IMR-90 (cell line): ENCODE measurements at regions not wholly inside any gene's neighbourhood (a gene's known extent, or its start where the extent isn't known, plus 50 kb on each side); places are given as distances from the start of the nearest gene placed in this dataset.

Experiments
- ATAC-seq: fragments of 200-7000 bp; cut with Tn5 transposase; 2 replicates; pipeline ENCODE4 v1.9.1; 2020; ENCODE audit warnings: low read depth, mild to moderate bottlenecking, moderate library complexity
- BruUV-seq: library from RNA; stranded (reverse); fragments of 400-500 nt; replicated peaks from 2 replicates; lab custom pipeline; 2021; lab: Mats Ljungman, UMichigan
- CTCF ChIA-PET: fragments of 300-600 bp; formaldehyde crosslinking; extraction: SDS; loops from one replicate; lab custom pipeline; 2021; ENCODE audit warnings: antibody characterized with exemption; lab: Yijun Ruan, JAX
- POLR2A ChIA-PET: fragments of 300-600 bp; sonication (Branson Sonifier 250); formaldehyde crosslinking; loops from one replicate; lab custom pipeline; 2022; ENCODE audit warnings: antibody characterized with exemption; ENCODE audit not compliant: unreplicated experiment; lab: Charles Lee
- DNase-seq: peaks from one replicate; pipeline ENCODE4 v3.0.0; 2013
- H2AFZ ChIP-seq: replicated peaks from 2 replicates; pipeline ENCODE3; 2013; ENCODE audit warnings: low read length, mild to moderate bottlenecking; ENCODE audit not compliant: poor library complexity
- H2AK5ac ChIP-seq: 2 replicates; pipeline ENCODE4 v1.6.1; 2013; ENCODE audit warnings: low read depth, low read length, inconsistent platforms
- H2AK9ac ChIP-seq: replicated peaks from 2 replicates; pipeline ENCODE3; 2013; ENCODE audit warnings: mild to moderate bottlenecking, low read depth, low read length, moderate library complexity; ENCODE audit not compliant: poor library complexity
- H2BK120ac ChIP-seq: 2 replicates; pipeline ENCODE4 v1.6.1; 2013; ENCODE audit warnings: low read depth, low read length, inconsistent platforms
- H2BK15ac ChIP-seq: 3 replicates; pipeline ENCODE4 v1.6.1; 2013; ENCODE audit warnings: low read depth, low read length, inconsistent platforms
- H2BK20ac ChIP-seq: 2 replicates; pipeline ENCODE4 v1.6.1; 2013; ENCODE audit warnings: low read depth, mild to moderate bottlenecking, inconsistent platforms, low read length, moderate library complexity
- H2BK5ac ChIP-seq: 2 replicates; pipeline ENCODE4 v1.6.1; 2013; ENCODE audit warnings: mild to moderate bottlenecking, low read depth, low read length, inconsistent platforms; ENCODE audit not compliant: poor library complexity, severe bottlenecking
- H3K14ac ChIP-seq: replicated peaks from 2 replicates; pipeline ENCODE4 v1.6.1; 2013; ENCODE audit warnings: low read depth, low read length, inconsistent platforms
- H3K18ac ChIP-seq: 2 replicates; pipeline ENCODE4 v1.6.1; 2013; ENCODE audit warnings: low read depth, low read length, control low read depth
- H3K23ac ChIP-seq: 2 replicates; pipeline ENCODE4 v1.6.1; 2013; ENCODE audit warnings: low read depth, low read length, inconsistent platforms
- H3K27ac ChIP-seq: 2 replicates; pipeline ENCODE4 v1.5.1; 2013; ENCODE audit warnings: mild to moderate bottlenecking, control low read depth, low read length; ENCODE audit not compliant: insufficient read depth
- H3K27me3 ChIP-seq: 2 replicates; pipeline ENCODE4 v1.6.1; 2013; ENCODE audit warnings: low read length; ENCODE audit not compliant: control insufficient read depth, insufficient read depth
- H3K36me3 ChIP-seq: 2 replicates; pipeline ENCODE4 v1.6.1; 2013; ENCODE audit warnings: low read length, mixed read lengths; ENCODE audit not compliant: control insufficient read depth, insufficient read depth
- H3K4ac ChIP-seq: 2 replicates; pipeline ENCODE4 v1.6.1; 2013; ENCODE audit warnings: low read depth, low read length, inconsistent platforms
- H3K4me1 ChIP-seq: 2 replicates; pipeline ENCODE4 v1.6.1; 2013; ENCODE audit warnings: low read length, mixed read lengths; ENCODE audit not compliant: control insufficient read depth, insufficient read depth
- H3K4me2 ChIP-seq: 2 replicates; pipeline ENCODE4 v1.6.1; 2013; ENCODE audit warnings: low read depth, mild to moderate bottlenecking, control low read depth, low read length, moderate library complexity
- H3K4me3 ChIP-seq: 2 replicates; pipeline ENCODE4 v1.5.1; 2013; ENCODE audit warnings: low read depth, mild to moderate bottlenecking, control low read depth, low read length, moderate library complexity; ENCODE audit not compliant: insufficient read depth
- H3K56ac ChIP-seq: 2 replicates; pipeline ENCODE4 v1.6.1; 2013; ENCODE audit warnings: low read length, inconsistent platforms; ENCODE audit not compliant: insufficient read depth; ENCODE audit errors: extremely low read depth
- H3K79me1 ChIP-seq, 2 experiments: 2 replicates each; pipeline ENCODE4 v1.6.1; 2013; ENCODE audit warnings: low read length in 2 of 2, inconsistent platforms in 1 of 2, low read depth in 1 of 2
- H3K9ac ChIP-seq: 2 replicates; pipeline ENCODE4 v1.6.1; 2013; ENCODE audit warnings: low read depth, low read length, control low read depth
- H3K9me1 ChIP-seq: 2 replicates; pipeline ENCODE4 v1.6.1; 2013; ENCODE audit warnings: low read length, inconsistent platforms; ENCODE audit not compliant: insufficient read depth
- H3K9me3 ChIP-seq: 2 replicates; pipeline ENCODE4 v1.6.1; 2013; ENCODE audit warnings: low read length; ENCODE audit not compliant: control insufficient read depth, insufficient read depth
- H4K20me1 ChIP-seq: 2 replicates; pipeline ENCODE4 v1.6.1; 2013; ENCODE audit warnings: low read length, inconsistent platforms; ENCODE audit not compliant: insufficient read depth
- H4K5ac ChIP-seq: 2 replicates; pipeline ENCODE4 v1.6.1; 2013; ENCODE audit warnings: mild to moderate bottlenecking, low read depth, low read length, control low read depth
- H4K8ac ChIP-seq, 2 experiments: 2 replicates each; pipeline ENCODE4 v1.6.1; 2013; ENCODE audit warnings: low read depth in 2 of 2, low read length in 2 of 2, control low read depth in 1 of 2, inconsistent platforms in 1 of 2
- H4K91ac ChIP-seq: 2 replicates; pipeline ENCODE4 v1.6.1; 2013; ENCODE audit warnings: low read depth, low read length, inconsistent platforms; ENCODE audit not compliant: insufficient read depth
- BHLHE40 ChIP-seq: fragments of 150-350 bp; IDR thresholded peaks from 2 replicates; pipeline ENCODE4 v1.6.1; 2016; ENCODE audit warnings: mild to moderate bottlenecking, low read depth, low read length
- CEBPB ChIP-seq: IDR thresholded peaks from 2 replicates; pipeline ENCODE4 v1.6.1; 2012; ENCODE audit warnings: low read depth, low read length, improper control_type of control experiment
- CHD1 ChIP-seq: IDR thresholded peaks from 2 replicates; pipeline ENCODE4 v1.6.1; 2012; ENCODE audit warnings: low read depth, low read length, improper control_type of control experiment
- CTCF ChIP-seq: conservative IDR thresholded peaks from 2 replicates; pipeline ENCODE4 v1.5.1; 2012; ENCODE audit warnings: mild to moderate bottlenecking, low read depth, low read length, improper control_type of control experiment
- FOS ChIP-seq: fragments of 150-350 bp; IDR thresholded peaks from 2 replicates; pipeline ENCODE4 v1.6.1; 2016; ENCODE audit warnings: low read depth, low read length
- MAFK ChIP-seq: IDR thresholded peaks from 2 replicates; pipeline ENCODE4 v1.6.1; 2012; ENCODE audit warnings: low read depth, low read length, improper control_type of control experiment
- MAZ ChIP-seq: IDR thresholded peaks from 2 replicates; pipeline ENCODE4 v1.6.1; 2012; ENCODE audit warnings: low read depth, mild to moderate bottlenecking, low read length, improper control_type of control experiment, moderate library complexity, borderline replicate concordance
- NFE2L2 ChIP-seq: fragments of 150-350 bp; IDR thresholded peaks from 2 replicates; pipeline ENCODE4 v1.6.1; 2016; ENCODE audit warnings: low read depth, mild to moderate bottlenecking, low read length
- POLR2A ChIP-seq: IDR thresholded peaks from 2 replicates; pipeline ENCODE4 v1.6.1; 2012; ENCODE audit warnings: mild to moderate bottlenecking, low read depth, low read length
- RAD21 ChIP-seq: IDR thresholded peaks from 2 replicates; pipeline ENCODE4 v1.6.1; 2012; ENCODE audit warnings: low read length, improper control_type of control experiment
- RCOR1 ChIP-seq: IDR thresholded peaks from 2 replicates; pipeline ENCODE4 v1.6.1; 2012; ENCODE audit warnings: mild to moderate bottlenecking, low read length, improper control_type of control experiment; ENCODE audit not compliant: insufficient replicate concordance
- RFX5 ChIP-seq: IDR thresholded peaks from 2 replicates; pipeline ENCODE4 v1.8.0; 2012; ENCODE audit warnings: low read depth, mild to moderate bottlenecking, low read length, moderate library complexity
- WGBS, 2 experiments: methylation state at CpG; one replicate each; pipeline versions ENCODE4 v1.1.5 to v1.1.7; 2013; ENCODE audit warnings: missing lambda C conversion rate in 2 of 2; ENCODE audit not compliant: insufficient read length in 1 of 2; ENCODE audit errors: extremely low coverage in 2 of 2; 5-methylcytosine and 5-hydroxymethylcytosine counted together
- dilution Hi-C: fragments of 300-500 bp; cut with HindIII; formaldehyde crosslinking; loops from one replicate; pipeline ENCODE4 v1.14.3; 2018; ENCODE audit warnings: low sequenced_read_pairs; ENCODE audit not compliant: unreplicated experiment
- in situ Hi-C: fragments of 300-500 bp; cut with MboI; formaldehyde crosslinking; loops from 3 replicates; pipeline ENCODE4 v1.14.3; 2019; ENCODE audit warnings: low sequenced_read_pairs, inconsistent platforms, mixed read lengths
- intact Hi-C: fragments of 100-400 bp; cut with micrococcal nuclease; formaldehyde crosslinking; loops from 2 replicates; pipeline ENCODE4 v1.10.0; 2022
- TF ChIP-seq, protein P1 (sequence below): fragments of 150-350 bp; IDR thresholded peaks from 2 replicates; pipeline ENCODE4 v1.6.1; 2016; ENCODE audit warnings: low read depth, mild to moderate bottlenecking, low read length, moderate library complexity, borderline replicate concordance
- TF ChIP-seq, protein P2 (sequence below): fragments of 150-350 bp; IDR thresholded peaks from 2 replicates; pipeline ENCODE4 v1.6.1; 2017; ENCODE audit warnings: mild to moderate bottlenecking, antibody characterized with exemption, low read length, low read depth

DNA sequence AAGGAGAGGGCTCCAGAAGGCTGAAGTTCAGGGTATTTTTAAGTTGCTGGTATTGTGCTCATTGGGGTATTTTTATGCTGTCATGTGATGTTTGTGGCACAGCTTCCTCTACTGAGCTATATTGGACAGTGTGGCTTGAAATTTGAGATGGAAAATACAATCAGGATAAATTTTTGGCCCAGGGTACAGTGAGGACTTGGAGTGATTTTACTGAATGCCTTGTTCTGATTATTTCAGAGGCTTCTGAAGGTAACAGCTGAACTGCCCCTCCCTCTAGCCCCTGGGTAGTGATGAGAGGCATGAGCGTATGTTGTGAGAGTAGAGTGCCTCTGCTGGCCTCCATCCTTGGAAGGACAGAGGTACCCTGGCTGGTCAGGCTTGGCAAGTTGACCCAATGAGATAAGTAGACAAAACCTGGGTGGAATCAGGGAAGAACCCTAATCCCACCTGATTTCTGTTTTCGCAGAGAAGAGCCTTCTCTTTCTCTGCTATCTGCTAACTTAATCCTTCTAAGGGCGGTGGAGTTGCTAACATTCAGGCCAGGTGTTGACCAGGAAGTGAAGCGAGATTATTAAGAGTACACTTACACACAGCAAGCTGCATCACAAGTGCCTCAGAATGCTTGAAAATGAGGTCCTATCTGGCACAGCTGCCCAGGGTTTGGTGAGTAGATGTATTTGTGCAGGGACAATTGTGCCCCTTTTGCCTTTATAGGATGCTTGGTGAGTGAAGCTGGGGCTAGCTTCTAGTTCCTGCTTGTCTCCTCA is 98.1 kb upstream of the CLSTN2 start:
- Histone ChIP-seq H3K9ac (no peak overlapping the region), H4K5ac (no peak overlapping the region), H3K9me1 (no peaks in the 10 kb centered on the region), H3K4me3 (no peak overlapping the region), H3K14ac (no peak overlapping the region), H3K23ac (no peak overlapping the region), H2BK120ac (no peak overlapping the region), H3K56ac (no peak overlapping the region), H2AK9ac (no peak overlapping the region), H3K4me2 (no peak overlapping the region), H3K18ac (no peak overlapping the region), H2AK5ac (no peak overlapping the region), H2AFZ (no peak overlapping the region), H3K79me1 (no peaks in the 10 kb centered on the region), H3K9me3 (0 out of 2 replicates have a peak, but pooled peaks cover 4% of the 10 kb centered on the region), H3K4ac (no peak overlapping the region), H2BK20ac (no peak overlapping the region), H3K4me1 (no peaks in the 10 kb centered on the region), H3K27ac (no peak overlapping the region), H4K20me1 (no peaks in the 10 kb centered on the region), H3K36me3 (no peaks in the 10 kb centered on the region), H4K91ac (no peak overlapping the region), H4K8ac (no peak overlapping the region), H2BK15ac (no peak overlapping the region), H3K27me3 (no peaks in the 10 kb centered on the region), H2BK5ac (no peak overlapping the region)
- TF ChIP-seq, protein P1, sequence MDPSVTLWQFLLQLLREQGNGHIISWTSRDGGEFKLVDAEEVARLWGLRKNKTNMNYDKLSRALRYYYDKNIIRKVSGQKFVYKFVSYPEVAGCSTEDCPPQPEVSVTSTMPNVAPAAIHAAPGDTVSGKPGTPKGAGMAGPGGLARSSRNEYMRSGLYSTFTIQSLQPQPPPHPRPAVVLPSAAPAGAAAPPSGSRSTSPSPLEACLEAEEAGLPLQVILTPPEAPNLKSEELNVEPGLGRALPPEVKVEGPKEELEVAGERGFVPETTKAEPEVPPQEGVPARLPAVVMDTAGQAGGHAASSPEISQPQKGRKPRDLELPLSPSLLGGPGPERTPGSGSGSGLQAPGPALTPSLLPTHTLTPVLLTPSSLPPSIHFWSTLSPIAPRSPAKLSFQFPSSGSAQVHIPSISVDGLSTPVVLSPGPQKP = no peak
- TF ChIP-seq, protein P2, sequence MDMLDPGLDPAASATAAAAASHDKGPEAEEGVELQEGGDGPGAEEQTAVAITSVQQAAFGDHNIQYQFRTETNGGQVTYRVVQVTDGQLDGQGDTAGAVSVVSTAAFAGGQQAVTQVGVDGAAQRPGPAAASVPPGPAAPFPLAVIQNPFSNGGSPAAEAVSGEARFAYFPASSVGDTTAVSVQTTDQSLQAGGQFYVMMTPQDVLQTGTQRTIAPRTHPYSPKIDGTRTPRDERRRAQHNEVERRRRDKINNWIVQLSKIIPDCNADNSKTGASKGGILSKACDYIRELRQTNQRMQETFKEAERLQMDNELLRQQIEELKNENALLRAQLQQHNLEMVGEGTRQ = no peak
- TF ChIP-seq RAD21 = no peak
- no peak for TF ChIP-seq CEBPB
- TF ChIP-seq MAFK = no peak
- no peak for TF ChIP-seq RCOR1
- no peak for TF ChIP-seq BHLHE40
- no peak for TF ChIP-seq RFX5
- no peak for TF ChIP-seq FOS
- TF ChIP-seq POLR2A = no peak
- no peak for TF ChIP-seq NFE2L2
- TF ChIP-seq MAZ = no peak
- TF ChIP-seq CTCF = no peak
- no peak for TF ChIP-seq CHD1
- in situ Hi-C loops = no loop called here
- dilution Hi-C loops = no loop called here
- ChIA-PET CTCF (no interaction called here), POLR2A (no interaction called here)
- ATAC-seq = no peak
- WGBS, 2 experiments = no CpG with 5 or more reads among the region's 4 CpGs
- no peak for DNase-seq
- intact Hi-C loops = no loop called here
- BruUV-seq = no TSS peak
